Cardiac muscle cell (in vitro differentiated cells and primary cell): ENCODE measurements at regions not wholly inside any gene's neighbourhood (a gene's known extent, or its start where the extent isn't known, plus 50 kb on each side); places are given as distances from the start of the nearest gene placed in this dataset.
A peak's percentile ranks its signal among the peaks of the same experiment; 100 is the strongest.

Source experiments
- DNase-seq, 2 donors: peaks; one replicate each; pipeline versions ENCODE4 v3.0.0 to v3.0.0-alpha.2; 2010 to 2017; ENCODE audit warnings: low read depth in 1 of 2, low spot score in 1 of 2
- H3K27ac ChIP-seq: fragments of 200-600 bp; sonication (generic); 2 replicates; pipeline ENCODE4 v1.5.1; 2016
- H3K27me3 ChIP-seq: fragments of 200-600 bp; sonication (generic); 2 replicates; pipeline ENCODE4 v1.6.0; 2016; ENCODE audit warnings: control low read depth
- H3K36me3 ChIP-seq: fragments of 200-600 bp; sonication (generic); 2 replicates; pipeline ENCODE4 v1.5.1; 2016; ENCODE audit warnings: control low read depth
- H3K4me1 ChIP-seq: fragments of 200-600 bp; sonication (generic); 2 replicates; pipeline ENCODE4 v1.8.1; 2017; ENCODE audit warnings: low read depth, mild to moderate bottlenecking, mixed run types
- H3K4me3 ChIP-seq: fragments of 200-600 bp; sonication (generic); 2 replicates; pipeline ENCODE4 v1.5.1; 2016; ENCODE audit warnings: mild to moderate bottlenecking
- H3K9me3 ChIP-seq: fragments of 200-600 bp; sonication (generic); 2 replicates; pipeline ENCODE4 v1.5.1; 2017; ENCODE audit warnings: low read depth, mild to moderate bottlenecking, control low read depth
- TF ChIP-seq, protein P1 (sequence below): IDR thresholded peaks from 2 replicates; pipeline ENCODE4 v1.5.1; 2012; ENCODE audit warnings: low read depth, mild to moderate bottlenecking, low read length

DNA sequence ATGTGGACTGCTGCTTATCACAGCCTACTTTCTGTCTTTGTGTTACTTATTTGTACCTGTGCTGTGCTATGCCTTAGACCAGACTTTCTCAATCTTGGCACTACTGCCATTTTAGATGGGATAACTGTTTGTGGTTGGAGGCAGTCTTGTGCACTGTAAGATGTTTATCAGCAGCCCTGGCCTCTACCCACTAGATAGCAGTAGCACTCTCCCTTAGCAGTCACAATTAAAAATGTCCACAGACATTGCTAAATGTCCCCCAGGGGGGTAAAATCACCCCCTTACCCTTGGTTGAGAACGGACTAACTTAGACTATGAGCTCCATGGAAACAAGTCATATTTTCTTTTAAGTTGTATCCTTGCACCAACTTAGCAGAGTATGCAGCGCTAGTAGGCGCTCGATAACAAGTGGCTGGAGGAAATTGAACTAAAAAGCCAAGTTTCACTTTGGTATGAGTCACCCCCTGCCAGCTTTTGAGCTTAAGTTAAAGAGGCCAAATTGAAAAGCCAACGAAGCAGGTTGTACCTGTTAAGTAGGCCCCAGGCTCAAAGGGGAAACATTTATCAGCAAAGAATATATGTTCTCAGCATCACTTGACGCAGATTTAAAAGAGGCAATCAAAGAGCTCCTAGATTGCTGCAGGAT lies 304.8 kb upstream of the SORL1-AS1 start:
- H3K36me3 ChIP-seq = no peaks in the 10 kb centered on the region
- H3K4me3 ChIP-seq = no peak overlapping the region
- no peak for DNase-seq
- H3K9me3 ChIP-seq = no peaks in the 10 kb centered on the region
- H3K27ac ChIP-seq = no peak overlapping the region
- TF ChIP-seq, protein P1, sequence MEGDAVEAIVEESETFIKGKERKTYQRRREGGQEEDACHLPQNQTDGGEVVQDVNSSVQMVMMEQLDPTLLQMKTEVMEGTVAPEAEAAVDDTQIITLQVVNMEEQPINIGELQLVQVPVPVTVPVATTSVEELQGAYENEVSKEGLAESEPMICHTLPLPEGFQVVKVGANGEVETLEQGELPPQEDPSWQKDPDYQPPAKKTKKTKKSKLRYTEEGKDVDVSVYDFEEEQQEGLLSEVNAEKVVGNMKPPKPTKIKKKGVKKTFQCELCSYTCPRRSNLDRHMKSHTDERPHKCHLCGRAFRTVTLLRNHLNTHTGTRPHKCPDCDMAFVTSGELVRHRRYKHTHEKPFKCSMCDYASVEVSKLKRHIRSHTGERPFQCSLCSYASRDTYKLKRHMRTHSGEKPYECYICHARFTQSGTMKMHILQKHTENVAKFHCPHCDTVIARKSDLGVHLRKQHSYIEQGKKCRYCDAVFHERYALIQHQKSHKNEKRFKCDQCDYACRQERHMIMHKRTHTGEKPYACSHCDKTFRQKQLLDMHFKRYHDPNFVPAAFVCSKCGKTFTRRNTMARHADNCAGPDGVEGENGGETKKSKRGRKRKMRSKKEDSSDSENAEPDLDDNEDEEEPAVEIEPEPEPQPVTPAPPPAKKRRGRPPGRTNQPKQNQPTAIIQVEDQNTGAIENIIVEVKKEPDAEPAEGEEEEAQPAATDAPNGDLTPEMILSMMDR = no peak
- H3K27me3 ChIP-seq = no peaks in the 10 kb centered on the region
- no peaks in the 10 kb centered on the region for H3K4me1 ChIP-seq

DNA sequence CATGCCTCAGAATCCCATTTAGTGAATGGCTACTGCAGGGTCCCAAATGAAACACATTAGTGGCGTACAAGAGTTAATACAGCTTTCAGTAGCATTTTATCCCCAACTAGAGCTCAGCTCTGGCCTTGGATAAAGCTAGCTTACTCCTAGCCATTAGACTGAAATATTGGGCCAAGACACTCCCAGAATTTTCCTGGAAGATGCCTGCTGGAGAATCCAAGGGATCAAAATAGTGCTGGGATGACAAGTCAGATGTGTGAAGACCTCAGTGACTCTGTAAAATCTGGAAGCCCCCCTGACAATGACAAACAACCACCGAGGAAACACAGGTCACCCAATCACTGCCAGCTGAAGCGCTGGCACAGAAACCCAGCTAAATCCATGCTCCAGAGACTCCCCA lies 303.1 kb upstream of the SORL1-AS1 start:
- H3K27me3 ChIP-seq = no peaks in the 10 kb centered on the region
- DNase-seq = no peak
- no peaks in the 10 kb centered on the region for H3K36me3 ChIP-seq
- no peak overlapping the region for H3K4me3 ChIP-seq
- no peaks in the 10 kb centered on the region for H3K4me1 ChIP-seq
- no peak overlapping the region for H3K27ac ChIP-seq
- H3K9me3 ChIP-seq = no peaks in the 10 kb centered on the region
- TF ChIP-seq, protein P1 = no peak

DNA sequence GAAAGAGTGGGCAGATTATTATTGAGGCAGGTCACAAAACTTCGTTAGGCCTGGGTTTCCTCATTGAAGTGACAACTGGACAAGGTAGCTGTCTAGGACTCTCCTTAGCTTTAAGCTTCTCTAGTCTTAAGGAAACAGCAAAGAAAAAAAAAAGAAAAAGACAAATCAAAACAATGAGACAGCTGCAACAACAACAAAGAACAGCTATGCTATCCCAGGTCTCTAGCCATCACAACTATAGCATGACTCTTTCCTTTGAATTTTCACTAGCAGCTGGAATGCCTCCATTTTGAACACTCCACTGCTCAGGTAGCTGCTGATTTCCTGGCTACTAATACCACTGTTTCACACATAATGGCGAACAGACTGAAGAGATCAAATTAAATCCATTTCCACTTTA lies 302.4 kb upstream of the SORL1-AS1 start:
- Histone ChIP-seq H3K36me3 (no peaks in the 10 kb centered on the region), H3K4me3 (no peak overlapping the region), H3K9me3 (no peaks in the 10 kb centered on the region), H3K27me3 (no peaks in the 10 kb centered on the region), H3K27ac (no peak overlapping the region), H3K4me1 (no peaks in the 10 kb centered on the region)
- no peak for DNase-seq
- TF ChIP-seq, protein P1 = no peak

DNA sequence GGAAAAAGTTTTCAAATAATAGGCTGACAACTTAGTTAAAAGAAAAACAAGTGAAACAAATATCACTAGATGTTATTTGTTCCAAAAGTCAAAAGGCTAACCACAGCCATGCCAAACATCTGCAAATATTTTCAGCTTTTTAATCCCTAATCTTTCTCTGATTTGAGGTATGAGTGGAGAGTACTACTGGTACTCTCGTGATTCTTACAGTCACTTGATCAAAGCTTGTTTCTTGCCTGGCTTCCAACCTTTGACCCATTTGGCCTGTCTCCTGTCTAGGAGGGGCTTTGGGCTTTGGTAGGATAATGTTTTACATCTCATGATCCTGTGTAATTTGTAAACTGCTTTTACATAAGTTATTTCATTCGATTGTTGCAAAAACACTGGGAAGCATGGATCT lies 301.8 kb upstream of the SORL1-AS1 start:
- DNase-seq = peak in 1 of 2 donors; percentile 50
- no peaks in the 10 kb centered on the region for H3K36me3 ChIP-seq
- H3K27me3 ChIP-seq = no peaks in the 10 kb centered on the region
- H3K27ac ChIP-seq = no peak overlapping the region
- TF ChIP-seq, protein P1 = no peak
- H3K9me3 ChIP-seq = no peaks in the 10 kb centered on the region
- no peak overlapping the region for H3K4me3 ChIP-seq
- H3K4me1 ChIP-seq = no peaks in the 10 kb centered on the region

DNA sequence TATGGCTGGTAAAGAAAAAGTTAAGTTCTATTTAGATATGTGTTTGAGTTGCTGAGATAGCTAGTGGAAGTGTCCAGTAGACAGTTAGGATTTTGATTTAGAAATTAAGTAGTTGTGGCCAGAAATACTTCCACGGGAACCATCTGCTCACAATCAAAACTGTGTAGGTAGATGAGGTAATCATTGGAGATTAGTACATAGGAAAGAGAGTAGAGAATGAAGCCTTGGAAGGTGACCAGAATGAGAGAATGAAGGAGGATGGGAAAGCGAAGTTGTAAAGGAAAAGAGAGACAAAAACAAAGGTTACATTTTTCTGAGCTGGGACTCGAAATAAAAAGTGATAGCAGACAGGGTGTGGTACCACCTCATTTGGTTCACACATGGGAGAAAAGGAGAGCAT lies 296.9 kb upstream of the SORL1-AS1 start:
- peak in 1 of 2 donors; percentile 17 for DNase-seq
- H3K27ac ChIP-seq = no peak overlapping the region
- H3K9me3 ChIP-seq = no peaks in the 10 kb centered on the region
- no peak overlapping the region for H3K4me3 ChIP-seq
- H3K4me1 ChIP-seq = no peaks in the 10 kb centered on the region
- no peaks in the 10 kb centered on the region for H3K36me3 ChIP-seq
- TF ChIP-seq, protein P1 = no peak
- H3K27me3 ChIP-seq = no peaks in the 10 kb centered on the region
